Forelimb muscle (tissue), 1 donor: ENCODE measurements at regions not wholly inside any gene's neighbourhood (a gene's known extent, or its start where the extent isn't known, plus 50 kb on each side); places are given as distances from the start of the nearest gene placed in this dataset.
"Not testable (repeated sequence)": the region's sequence is repeated elsewhere in the genome, so short reads cannot be mapped to it uniquely, and the experiment has no call there.

Source experiments
- DNase-seq: peaks from one replicate; pipeline ENCODE4 v3.0.0-alpha.2; 2013; ENCODE audit warnings: low read depth

DNA sequence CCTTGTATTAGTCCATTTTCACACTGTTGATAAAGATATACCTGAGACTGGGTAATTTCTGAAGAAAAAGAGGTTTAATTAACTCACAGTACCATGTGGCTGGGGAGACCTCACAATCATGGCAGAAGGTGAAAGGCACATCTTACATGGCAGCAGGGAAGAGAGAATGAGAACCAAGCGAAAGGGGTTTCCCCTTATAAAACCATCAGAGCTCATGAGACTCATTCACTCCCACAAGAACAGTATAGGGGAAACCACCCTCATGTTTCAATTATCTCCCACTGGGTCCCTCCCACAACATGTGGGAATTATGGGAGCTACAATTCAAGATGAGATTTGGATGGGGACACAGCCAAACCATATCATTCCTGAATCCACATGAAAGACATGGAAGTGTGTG lies 169.4 kb upstream of the SFSWAP start:
- not testable (repeated sequence) for DNase-seq

DNA sequence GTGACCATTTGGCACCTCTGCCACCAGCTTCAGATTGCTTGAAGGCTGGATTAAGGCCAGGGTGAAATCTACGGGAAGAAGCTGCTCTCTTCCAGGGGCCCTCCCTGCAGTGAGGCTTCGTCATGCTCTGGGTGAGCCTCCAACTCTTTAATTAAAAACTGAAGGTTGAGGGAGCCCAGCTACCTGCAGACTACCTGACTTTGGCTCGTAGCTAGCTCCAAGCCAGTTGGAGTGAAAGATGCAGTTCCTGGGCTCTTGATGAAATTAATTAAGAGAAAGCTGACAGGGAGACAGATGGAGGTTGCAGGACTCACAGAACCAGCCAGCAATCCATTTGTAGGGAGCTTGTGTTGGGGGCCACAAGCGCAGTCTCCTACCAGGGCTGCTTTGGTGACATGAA lies 168.5 kb upstream of the SFSWAP start:
- DNase-seq = no peak

- DNase-seq = no peak
Observed at GRCh38 chr12:131543040-131543439, 167.8 kb upstream of the SFSWAP start.

DNA sequence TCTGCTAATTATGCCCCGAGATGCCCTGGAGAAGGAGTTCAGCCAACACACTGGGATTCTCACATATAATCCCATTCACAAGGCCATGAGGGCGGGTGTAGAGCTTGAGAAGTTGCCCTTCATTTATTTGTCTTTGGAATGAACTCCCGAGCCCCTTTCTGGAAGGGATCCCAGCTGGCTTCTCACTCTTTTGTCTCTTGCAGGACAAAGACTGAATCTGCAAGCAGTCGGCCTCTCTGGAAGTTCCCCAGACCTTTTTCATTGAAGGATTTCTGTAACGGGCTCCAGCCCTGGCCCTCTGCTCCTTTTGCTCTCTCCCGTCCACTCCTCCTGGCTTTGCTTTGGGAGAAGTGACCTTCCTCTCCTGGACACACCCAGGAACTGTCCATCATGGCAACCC lies 163.3 kb upstream of the SFSWAP start:
- DNase-seq = no peak

GRCh38 chr12:131550121-131550520 lies 160.8 kb upstream of the SFSWAP start:
- DNase-seq = no peak

GRCh38 chr12:131551675-131552491 lies 159.0 kb upstream of the SFSWAP start:
- DNase-seq = no peak

GRCh38 chr12:131552492-131552863 lies 158.4 kb upstream of the SFSWAP start:
- no peak for DNase-seq

DNA sequence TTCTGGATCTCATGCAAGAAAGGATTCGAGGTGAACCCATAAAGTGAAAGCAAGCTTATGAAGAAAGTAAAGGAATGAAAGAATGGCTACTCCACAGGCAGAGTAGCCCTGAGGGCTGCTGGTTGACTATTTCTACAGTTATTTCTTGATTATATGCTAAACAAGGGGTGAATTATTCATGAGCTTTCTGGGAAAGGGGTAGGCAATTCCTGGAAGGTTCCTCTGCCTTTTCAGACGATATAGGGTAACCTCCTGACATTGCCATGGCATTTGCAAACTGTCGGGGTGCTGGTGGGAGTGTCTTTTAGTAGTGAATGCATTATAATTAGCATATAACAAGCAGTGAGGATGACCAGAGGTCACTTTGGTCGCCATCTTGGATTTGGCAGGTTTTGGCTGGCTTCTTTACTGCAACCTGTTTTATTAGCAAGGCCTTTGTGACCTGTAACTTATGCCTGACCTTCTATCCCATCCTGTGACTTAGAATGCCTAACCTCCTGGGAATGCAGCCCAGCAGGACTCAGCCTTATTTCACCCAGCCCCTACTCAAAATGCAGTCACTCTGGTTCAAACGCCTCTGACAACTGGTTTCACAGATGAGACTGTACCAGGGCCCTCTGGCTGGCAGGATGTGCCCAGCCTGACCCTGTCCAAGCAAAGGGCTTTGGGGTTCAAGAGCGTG lies 157.7 kb upstream of the SFSWAP start:
- DNase-seq = no peak

DNA sequence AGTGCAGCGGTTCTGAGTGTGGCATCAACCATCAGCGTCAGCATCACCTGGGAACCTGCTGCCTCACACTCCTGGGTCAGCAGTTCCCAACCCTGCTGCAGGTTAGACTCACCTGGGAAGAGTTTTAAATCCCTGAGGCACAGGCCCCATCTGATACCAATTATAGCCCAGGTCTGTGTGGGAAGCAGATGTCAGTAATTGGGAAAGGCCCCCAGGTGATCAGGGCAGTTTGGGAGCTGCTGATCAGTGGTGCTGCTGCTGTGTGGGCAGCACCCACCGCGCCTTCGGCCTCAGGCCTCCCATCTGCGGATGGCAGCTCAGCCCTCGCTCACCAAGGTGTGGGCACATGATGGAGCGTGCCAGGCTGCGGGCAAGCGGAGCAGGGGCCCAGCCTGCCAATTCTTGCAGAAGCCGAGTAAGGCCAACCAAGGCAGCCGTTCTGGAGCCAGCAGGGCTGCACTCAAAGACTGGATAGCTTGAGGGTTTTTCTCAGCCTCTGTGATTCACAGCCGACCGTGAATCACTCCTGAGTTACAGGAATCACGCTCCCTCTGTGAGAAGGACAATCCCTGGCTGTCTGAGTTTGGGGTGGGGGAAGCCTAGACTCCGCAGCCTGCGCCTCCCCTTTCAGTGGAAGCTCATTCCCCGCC lies 155.6 kb upstream of the SFSWAP start:
- DNase-seq = no peak

DNA sequence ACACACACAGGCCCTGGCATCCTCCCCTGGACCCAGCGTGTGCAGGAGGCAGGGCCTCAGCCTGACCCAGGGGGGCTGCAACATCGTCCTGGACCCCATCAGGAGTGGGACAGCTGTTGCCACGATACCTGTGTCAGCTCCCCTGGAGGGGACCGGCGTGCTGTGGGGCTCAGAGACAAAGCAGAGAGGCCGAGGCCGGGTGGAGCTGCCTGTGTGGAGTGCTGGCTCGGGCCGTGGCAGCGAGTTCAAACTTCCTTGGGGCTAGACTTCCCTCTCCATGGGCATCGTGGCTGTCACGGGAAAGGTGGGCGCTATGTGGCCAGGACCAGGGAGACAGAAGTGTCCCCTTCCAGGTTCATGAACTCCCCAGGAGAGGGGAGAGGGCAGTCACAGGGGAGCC lies 155.0 kb upstream of the SFSWAP start:
- no peak for DNase-seq

DNA sequence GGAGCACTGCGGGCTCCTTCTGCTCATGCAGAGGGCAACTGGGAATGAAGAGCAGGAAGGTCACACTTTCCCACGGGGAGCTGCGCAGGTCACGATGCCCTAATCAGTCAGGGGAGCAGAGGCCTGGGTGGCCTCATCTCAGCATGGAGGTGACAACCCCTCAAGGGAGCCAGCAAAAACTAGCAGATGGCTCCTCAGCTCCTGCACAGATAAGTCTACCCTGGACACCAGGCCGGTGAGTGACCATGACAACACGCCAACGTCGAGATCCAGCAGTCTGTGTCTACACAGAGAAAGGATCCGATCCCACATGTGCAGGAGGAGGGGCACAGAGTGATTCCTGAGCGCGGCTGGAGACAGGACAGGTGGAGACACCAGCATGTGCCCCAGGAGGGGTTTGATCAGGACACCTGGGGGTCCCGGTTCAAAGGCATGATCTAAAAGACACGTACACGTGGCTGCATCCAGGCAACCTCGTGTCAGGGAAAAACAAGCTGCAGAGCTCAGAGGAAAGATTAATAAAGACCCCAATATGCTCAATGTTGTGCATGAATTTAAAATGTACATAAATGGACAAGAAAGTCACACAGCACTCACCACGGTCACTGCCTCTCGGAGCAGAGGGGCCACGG lies 153.7 kb upstream of the SFSWAP start:
- DNase-seq = no peak

DNA sequence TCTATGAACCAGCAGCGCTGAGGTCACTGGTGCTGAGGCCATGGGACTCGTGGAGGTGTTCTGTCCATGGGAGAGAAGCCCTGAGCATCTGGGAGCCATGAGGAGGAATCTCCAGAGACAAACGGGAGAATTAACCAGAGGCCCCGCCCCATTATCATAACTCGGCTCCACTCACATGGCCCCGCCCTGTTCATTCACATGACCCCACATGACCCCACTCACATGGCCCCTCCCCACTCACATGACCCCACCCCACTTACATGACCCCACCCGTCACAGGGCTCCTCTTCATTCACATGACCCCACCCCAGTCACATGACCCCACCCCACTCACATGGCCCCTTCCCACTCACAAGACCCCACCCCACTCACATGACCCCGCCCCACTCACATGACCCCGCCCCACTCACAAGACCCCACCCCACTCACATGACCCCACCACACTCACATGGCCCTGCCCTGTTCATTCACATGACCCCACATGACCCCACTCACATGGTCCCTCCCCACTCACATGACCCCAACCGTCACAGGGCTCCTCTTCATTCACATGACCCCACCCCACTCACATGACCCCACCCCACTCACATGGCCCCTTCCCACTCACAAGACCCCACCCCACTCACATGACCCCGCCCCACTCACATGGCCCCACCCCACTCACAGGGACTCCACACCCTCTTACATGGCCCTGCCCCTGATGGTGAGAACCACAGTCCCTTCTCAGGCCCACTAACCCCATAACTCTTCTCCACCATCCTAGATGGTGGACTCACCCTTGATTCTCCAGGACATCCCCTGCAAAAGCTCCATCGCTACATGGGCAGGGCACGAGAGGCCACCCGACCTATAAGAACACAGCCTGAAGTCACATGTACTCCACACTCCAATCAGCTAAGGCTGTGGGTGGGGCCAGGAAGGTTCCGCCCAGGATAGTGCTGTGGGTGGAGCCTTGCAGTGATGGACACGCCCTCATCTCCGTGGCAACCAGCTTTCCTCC lies 151.1 kb upstream of the SFSWAP start:
- no peak for DNase-seq

- DNase-seq = no peak
Observed at GRCh38 chr12:131561051-131561450, 149.8 kb upstream of the SFSWAP start.

DNA sequence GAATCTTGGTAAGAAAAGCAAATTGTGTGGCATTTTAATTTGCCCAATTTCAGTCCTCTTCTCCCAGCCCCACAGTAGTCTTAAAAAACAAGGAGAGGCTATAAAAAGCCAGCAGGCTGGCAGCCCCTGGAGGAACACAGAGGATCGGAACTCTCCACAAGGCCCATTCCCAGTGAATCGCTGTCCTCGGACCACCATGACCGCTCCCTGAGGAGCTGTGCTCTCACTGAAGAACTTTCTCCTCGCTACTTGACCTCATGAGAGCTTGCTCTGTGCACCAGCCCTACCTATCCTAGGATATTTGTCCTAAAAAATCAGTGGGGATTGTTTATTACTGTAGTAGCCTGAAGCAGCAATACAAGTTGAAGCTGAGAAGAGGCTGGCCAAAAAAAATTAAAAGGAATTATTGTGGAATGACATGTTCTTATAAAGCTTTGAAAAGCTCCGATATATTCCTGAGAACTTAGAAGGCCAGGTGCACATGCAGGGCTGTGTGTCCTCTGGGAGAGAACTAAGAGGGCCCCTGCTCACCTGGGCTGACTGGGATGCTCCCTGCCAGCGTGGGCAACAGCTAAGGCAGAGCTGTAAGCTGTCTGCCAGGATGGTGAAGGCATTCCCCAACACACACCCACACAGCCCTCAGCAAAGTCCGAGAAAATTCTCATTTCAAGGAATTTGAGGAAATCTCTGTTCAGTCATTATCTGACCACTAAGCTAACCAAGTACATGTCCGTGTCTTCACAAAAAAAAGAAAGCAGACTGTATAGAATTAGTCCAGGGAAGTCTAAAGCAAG lies 148.8 kb upstream of the SFSWAP start:
- no peak for DNase-seq

DNA sequence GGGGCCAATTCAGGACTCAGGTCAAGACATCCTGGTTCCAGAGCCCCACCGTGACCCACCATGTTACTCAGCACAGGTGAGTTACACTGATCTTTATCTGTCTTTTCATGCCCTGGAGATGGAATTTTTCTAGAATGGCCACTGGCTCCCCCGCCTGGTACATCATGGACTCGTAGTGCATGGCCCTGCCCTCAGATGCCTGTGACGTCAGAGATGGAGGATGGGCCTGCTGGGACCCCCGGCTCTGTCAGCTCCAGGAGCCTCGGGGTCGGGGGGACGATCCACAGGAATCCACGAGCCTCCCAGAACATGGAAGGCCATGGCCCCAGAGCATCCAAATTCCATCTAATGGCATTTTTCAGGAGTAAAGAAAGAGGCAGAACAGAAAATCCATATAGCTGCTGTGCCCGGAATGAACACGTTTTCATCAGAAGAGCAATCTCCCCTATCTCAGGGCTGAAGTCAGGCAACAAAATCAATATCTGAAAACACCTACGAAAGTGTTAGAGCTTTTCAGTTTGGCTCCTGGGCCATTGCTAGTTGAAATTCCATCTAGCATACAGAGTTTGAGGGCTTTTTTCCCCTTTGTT lies 146.7 kb upstream of the SFSWAP start:
- DNase-seq = not testable (repeated sequence)

DNA sequence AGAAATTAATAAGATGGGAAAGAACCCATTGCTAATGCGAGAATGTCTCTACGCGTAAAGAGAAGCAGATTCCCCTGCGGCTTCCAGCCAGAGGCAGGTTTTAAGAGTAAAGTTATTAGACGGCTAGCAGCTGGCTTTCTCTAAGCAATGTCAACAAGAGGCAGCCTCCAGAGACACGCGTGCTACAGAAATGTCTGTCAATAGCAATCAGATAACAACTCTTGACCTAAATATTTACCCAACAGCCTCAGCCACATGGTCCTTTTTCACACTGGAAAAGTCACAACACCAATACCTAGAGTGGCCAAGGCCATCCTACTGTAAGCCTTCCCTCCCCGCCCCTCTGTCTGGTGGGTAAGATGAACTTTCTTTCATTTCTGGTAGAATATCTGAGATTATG lies 146.0 kb upstream of the SFSWAP start:
- no peak for DNase-seq

DNA sequence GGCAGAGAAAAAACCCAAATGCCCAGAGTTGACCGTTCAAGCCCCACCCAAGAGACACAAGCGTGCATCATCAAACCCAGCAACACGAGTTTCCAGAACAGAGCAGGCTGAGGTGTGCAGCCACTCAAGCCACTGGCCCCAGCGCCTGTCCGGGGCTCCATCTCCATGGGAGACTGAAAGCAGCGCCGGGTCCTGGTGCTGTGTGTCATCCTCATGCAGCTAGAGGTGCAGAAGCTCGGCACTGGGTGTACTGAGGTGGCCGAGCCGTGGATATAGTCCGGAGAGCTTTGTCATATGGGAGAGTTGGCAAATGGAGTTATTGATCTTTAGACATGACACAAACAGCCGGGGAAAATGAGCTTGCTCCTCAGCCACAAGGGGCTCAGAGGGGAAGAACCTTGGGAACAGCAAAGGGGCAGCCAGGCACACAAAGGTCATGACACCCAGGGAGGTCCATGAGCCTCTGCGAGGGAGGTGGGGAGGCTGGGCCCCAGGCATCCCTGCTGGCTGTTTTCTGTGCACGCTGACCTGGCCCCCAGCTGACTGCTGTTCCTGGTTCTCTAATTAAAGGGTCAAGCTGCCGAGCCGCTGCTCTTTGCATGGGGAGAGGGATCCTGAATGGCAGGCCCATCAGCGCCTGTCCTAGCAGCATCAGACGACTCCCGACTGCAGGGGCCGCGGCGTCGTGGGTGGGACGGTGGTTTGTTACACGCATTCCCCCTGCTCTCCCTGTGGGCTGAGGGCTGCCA lies 145.4 kb upstream of the SFSWAP start:
- DNase-seq = no peak

DNA sequence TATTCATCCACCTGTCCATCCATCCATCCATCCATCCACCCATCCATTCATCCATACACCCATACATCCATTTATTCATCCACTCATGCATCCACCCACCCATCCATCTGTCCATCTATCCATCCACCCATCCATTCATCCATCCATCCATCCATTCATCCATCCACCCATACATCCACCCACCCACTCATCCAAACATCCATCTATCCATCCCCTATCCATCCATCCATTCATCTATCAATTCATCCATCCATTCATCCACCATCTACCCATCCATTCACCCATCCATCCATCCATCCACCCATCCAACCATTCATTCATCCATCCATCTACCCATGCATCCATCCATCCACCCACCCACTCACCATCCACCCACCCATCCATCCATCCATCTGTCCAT lies 142.6 kb upstream of the SFSWAP start:
- no peak for DNase-seq

GRCh38 chr12:131570596-131570995 lies 140.3 kb upstream of the SFSWAP start:
- no peak for DNase-seq
